ENCODE measurements at regions not wholly inside any gene's neighbourhood (a gene's known extent, or its start where the extent isn't known, plus 50 kb on each side); places are given as distances from the start of the nearest gene placed in this dataset.

DNA sequence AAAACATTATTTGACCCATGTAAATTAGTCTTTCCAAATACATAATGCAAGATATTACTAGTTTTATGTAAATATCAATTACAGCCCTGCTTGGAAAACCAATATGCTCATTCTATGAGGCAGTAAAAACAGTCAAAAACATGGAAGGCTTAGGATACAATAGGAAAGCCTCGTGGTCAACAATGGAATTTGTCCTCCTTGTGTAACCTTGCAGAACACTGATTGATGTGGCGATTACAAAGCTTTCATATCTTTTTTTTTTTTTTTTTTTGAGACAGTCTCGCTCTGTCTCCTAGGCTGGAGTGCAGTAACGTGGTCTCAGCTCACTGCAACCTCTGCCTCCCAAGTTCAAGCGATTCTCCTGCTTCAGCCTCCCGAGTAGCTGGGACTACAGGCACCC lies 157.3 kb upstream of the BET1 start:
- WGBS, 4 donors: 86 to 93% (median 92%) methylated on average over 6 of the region's 6 CpGs
- Histone ChIP-seq H3K9me3 (no peaks in the 10 kb centered on the region), H3K27me3 (no peaks in the 10 kb centered on the region), H3K36me3 (no peaks in the 10 kb centered on the region), H3K4me3 (no peak overlapping the region), H3K27ac (peak overlapping the region in 1 of 12 donors; percentile 76), H3K4me1 (peaks cover 0 to 5% (median 0%) of the 10 kb centered on the region in 12 donors)
- DNase-seq (no peak), ATAC-seq (no peak)
- TF ChIP-seq, protein P1, sequence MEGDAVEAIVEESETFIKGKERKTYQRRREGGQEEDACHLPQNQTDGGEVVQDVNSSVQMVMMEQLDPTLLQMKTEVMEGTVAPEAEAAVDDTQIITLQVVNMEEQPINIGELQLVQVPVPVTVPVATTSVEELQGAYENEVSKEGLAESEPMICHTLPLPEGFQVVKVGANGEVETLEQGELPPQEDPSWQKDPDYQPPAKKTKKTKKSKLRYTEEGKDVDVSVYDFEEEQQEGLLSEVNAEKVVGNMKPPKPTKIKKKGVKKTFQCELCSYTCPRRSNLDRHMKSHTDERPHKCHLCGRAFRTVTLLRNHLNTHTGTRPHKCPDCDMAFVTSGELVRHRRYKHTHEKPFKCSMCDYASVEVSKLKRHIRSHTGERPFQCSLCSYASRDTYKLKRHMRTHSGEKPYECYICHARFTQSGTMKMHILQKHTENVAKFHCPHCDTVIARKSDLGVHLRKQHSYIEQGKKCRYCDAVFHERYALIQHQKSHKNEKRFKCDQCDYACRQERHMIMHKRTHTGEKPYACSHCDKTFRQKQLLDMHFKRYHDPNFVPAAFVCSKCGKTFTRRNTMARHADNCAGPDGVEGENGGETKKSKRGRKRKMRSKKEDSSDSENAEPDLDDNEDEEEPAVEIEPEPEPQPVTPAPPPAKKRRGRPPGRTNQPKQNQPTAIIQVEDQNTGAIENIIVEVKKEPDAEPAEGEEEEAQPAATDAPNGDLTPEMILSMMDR (IDR thresholded peaks at IDR 0.05): no peak
- TF ChIP-seq POLR2A (IDR thresholded peaks at IDR 0.05): no peak
- intact Hi-C loops (cut with DNase I): no loop called here

DNA sequence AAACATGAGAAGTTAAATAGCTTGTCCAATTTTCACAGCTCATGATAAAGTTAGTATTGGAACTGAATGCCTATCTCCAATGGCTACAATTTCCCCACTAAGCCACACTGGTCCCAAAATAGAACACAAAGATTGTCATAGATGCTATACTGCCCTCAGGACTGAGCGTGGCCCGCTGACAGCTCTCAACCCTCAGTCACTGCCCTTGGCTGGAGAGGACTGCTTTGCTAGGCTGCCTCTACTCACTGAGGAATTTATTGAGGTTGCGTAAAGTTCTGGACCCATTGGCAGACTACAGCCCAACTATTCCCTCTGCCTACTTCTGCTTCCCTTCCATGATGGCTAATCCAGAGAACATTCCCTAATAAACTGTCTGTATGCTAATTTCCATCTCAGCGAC lies 165.5 kb upstream of the BET1 start:
- 80 to 94% (median 85%) methylated on average over 4 of the region's 4 CpGs for WGBS, 4 donors
- no peaks in the 10 kb centered on the region for H3K9me3 ChIP-seq
- no peak overlapping the region for H3K4me3 ChIP-seq
- ATAC-seq: no peak
- H3K36me3 ChIP-seq: no peaks in the 10 kb centered on the region
- no peak for TF ChIP-seq POLR2A (IDR thresholded peaks at IDR 0.05)
- TF ChIP-seq, protein P1 (IDR thresholded peaks at IDR 0.05): no peak
- H3K4me1 ChIP-seq: peaks cover 0 to 9% (median 0%) of the 10 kb centered on the region in 12 donors
- no peaks in the 10 kb centered on the region for H3K27me3 ChIP-seq
- peak overlapping the region in 1 of 12 donors; percentile 12 for H3K27ac ChIP-seq
- intact Hi-C loops (cut with DNase I): no loop called here
- no peak for DNase-seq

DNA sequence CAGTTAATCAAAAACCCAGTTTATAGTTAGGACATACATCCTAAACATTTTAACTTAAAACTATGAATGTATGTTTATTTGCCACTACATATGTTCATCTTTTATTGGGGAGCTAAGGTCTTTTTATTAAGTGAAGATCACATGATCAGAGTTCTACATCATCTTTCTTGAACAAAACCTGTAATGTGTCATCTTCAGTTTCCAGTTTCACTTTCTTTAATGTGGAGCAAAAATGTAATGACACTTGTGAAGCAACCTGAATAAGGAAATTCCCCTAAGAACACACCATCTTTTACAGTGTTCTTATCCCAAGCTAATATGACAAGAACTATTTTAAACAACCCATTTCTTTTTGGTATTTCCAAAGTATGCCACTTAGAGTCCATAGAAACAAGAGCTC lies 166.7 kb upstream of the BET1 start:
- Histone ChIP-seq H3K4me3 (no peak overlapping the region), H3K9me3 (no peaks in the 10 kb centered on the region), H3K27ac (peak overlapping the region in 2 of 12 donors; percentile 6 to 21), H3K27me3 (no peaks in the 10 kb centered on the region), H3K4me1 (peaks cover 0 to 20% (median 0%) of the 10 kb centered on the region in 12 donors), H3K36me3 (no peaks in the 10 kb centered on the region)
- no peak for ATAC-seq
- DNase-seq: no peak
- TF ChIP-seq, protein P1 (IDR thresholded peaks at IDR 0.05): no peak
- no peak for TF ChIP-seq POLR2A (IDR thresholded peaks at IDR 0.05)
- intact Hi-C loops (cut with DNase I): no loop called here

DNA sequence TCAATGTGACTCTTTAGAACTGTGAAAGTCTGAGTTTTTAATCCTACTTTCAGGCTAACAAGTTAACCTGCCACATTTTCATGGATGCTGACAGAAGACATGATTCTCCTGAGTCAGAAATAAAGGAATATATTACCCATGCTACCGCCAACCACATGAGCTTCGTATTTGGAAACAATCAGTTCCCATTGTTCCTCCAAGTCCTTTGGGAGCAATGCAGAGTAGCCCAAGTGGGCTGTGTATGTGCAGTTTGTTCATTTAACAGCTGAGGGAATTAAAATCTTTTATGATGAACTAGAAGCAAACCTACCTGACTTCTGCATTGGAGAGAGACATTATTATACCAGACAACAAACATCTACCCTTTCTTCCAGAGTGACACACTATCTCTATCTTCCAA lies 169.3 kb upstream of the BET1 start:
- peak in 1 of 4 donors; percentile 53 for ATAC-seq
- no peak overlapping the region for H3K4me3 ChIP-seq
- no peaks in the 10 kb centered on the region for H3K9me3 ChIP-seq
- 59 to 73% (median 63%) methylated on average over 2 of the region's 2 CpGs for WGBS, 4 donors
- DNase-seq: peak in 1 of 5 donors; percentile 10
- H3K27me3 ChIP-seq: no peaks in the 10 kb centered on the region
- intact Hi-C loops (cut with DNase I): no loop called here
- TF ChIP-seq POLR2A (IDR thresholded peaks at IDR 0.05): no peak
- TF ChIP-seq, protein P1 (IDR thresholded peaks at IDR 0.05): no peak
- no peaks in the 10 kb centered on the region for H3K36me3 ChIP-seq
- H3K4me1 ChIP-seq: peaks cover 0 to 27% (median 0%) of the 10 kb centered on the region in 12 donors
- H3K27ac ChIP-seq: peak overlapping the region in 3 of 12 donors; percentile 24 to 63 (median 33)
